ENCODE measurements at regions not wholly inside any gene's neighbourhood (a gene's known extent, or its start where the extent isn't known, plus 50 kb on each side); places are given as distances from the start of the nearest gene placed in this dataset.

DNA sequence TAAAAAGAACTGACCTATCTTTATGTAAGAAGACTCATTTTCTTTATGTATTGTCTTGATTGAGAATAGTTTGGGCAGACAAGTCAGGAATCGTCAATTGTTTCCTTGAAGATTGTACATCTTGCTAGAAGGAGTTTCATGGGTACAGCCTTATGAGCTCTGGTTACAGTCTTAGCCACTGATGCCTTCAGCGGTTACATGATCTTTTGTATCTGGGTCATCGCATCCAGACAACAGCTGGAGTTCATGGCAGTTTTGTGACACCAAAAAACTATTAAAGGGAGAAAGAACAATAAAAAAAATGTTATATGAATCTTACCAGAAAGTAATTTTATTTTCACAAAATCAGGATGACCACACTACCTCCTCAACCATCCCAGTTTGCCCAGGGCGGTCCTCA lies 520.5 kb upstream of the CDH7 start:
- no peak for TF ChIP-seq CTCF (IDR thresholded peaks at IDR 0.05; ENCODE audit: insufficient read depth, low read length)
- TF ChIP-seq, protein P1, sequence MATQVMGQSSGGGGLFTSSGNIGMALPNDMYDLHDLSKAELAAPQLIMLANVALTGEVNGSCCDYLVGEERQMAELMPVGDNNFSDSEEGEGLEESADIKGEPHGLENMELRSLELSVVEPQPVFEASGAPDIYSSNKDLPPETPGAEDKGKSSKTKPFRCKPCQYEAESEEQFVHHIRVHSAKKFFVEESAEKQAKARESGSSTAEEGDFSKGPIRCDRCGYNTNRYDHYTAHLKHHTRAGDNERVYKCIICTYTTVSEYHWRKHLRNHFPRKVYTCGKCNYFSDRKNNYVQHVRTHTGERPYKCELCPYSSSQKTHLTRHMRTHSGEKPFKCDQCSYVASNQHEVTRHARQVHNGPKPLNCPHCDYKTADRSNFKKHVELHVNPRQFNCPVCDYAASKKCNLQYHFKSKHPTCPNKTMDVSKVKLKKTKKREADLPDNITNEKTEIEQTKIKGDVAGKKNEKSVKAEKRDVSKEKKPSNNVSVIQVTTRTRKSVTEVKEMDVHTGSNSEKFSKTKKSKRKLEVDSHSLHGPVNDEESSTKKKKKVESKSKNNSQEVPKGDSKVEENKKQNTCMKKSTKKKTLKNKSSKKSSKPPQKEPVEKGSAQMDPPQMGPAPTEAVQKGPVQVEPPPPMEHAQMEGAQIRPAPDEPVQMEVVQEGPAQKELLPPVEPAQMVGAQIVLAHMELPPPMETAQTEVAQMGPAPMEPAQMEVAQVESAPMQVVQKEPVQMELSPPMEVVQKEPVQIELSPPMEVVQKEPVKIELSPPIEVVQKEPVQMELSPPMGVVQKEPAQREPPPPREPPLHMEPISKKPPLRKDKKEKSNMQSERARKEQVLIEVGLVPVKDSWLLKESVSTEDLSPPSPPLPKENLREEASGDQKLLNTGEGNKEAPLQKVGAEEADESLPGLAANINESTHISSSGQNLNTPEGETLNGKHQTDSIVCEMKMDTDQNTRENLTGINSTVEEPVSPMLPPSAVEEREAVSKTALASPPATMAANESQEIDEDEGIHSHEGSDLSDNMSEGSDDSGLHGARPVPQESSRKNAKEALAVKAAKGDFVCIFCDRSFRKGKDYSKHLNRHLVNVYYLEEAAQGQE (IDR thresholded peaks at IDR 0.05; ENCODE audit: insufficient replicate concordance, low read depth): no peak
